ENCODE measurements at regions not wholly inside any gene's neighbourhood (a gene's known extent, or its start where the extent isn't known, plus 50 kb on each side); places are given as distances from the start of the nearest gene placed in this dataset.

- no peak for DNase-seq (ENCODE audit: unreplicated experiment)
- Mint-ChIP-seq H3K27ac (ENCODE audit: low read depth, unreplicated experiment) (no peak overlapping the region), H3K27me3 (ENCODE audit: insufficient read depth, unreplicated experiment) (no peaks in the 10 kb centered on the region), H3K4me3 (ENCODE audit: unreplicated experiment) (no peak overlapping the region), H3K36me3 (ENCODE audit: insufficient read depth, unreplicated experiment) (no peaks in the 10 kb centered on the region), H3K9me3 (ENCODE audit: unreplicated experiment) (no peaks in the 10 kb centered on the region), H3K4me1 (ENCODE audit: insufficient read depth, unreplicated experiment) (no peaks in the 10 kb centered on the region)
- BruUV-seq (replicated peaks) = no TSS peak
- ChIA-PET POLR2A (no interaction called here), CTCF (interaction anchor here (0.7 to 2.8 kb wide), 2 partner anchors 16 to 348 kb away, joined by 3 to 19 read pairs; no protein-coding TSS in a partner anchor)
- intact Hi-C loops (cut with micrococcal nuclease) = no loop called here
- TF ChIP-seq CTCF (IDR thresholded peaks at IDR 0.05; ENCODE audit: unreplicated experiment) = no peak
Observed at GRCh38 chr2:62441824-62442223, 64.2 kb downstream of the TMEM17 start.

DNA sequence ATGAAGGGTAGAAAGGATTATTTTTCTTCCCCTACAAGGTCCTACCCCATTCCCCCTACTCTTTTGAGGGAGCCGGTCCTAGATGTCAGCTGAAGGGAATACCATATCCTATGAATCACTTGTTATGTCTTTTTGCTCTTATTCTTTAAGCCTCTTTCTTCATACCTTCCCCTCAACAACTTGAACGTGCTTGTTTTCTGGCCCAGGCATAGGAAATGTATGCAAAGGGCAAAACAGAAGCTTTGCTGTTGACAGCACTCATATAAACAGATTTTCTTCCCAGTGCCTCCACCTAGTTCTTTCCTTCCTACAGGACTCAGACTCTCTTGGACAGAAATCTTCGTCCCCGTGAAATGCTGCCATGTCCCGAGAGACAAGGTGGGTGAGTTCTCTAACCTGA lies 64.6 kb downstream of the TMEM17 start:
- intact Hi-C loops (cut with micrococcal nuclease) = no loop called here
- H3K36me3 Mint-ChIP-seq (ENCODE audit: insufficient read depth, unreplicated experiment) = no peaks in the 10 kb centered on the region
- ChIA-PET POLR2A (no interaction called here), CTCF (interaction anchor here (0.7 kb wide), 1 partner anchor 348 kb away, joined by 3 read pairs; no protein-coding TSS in a partner anchor)
- TF ChIP-seq CTCF (IDR thresholded peaks at IDR 0.05; ENCODE audit: unreplicated experiment) = no peak
- H3K27me3 Mint-ChIP-seq (ENCODE audit: insufficient read depth, unreplicated experiment) = no peaks in the 10 kb centered on the region
- no peak for DNase-seq (ENCODE audit: unreplicated experiment)
- no peak overlapping the region for H3K27ac Mint-ChIP-seq (ENCODE audit: low read depth, unreplicated experiment)
- no peaks in the 10 kb centered on the region for H3K9me3 Mint-ChIP-seq (ENCODE audit: unreplicated experiment)
- no peaks in the 10 kb centered on the region for H3K4me1 Mint-ChIP-seq (ENCODE audit: insufficient read depth, unreplicated experiment)
- no TSS peak for BruUV-seq (replicated peaks)
- no peak overlapping the region for H3K4me3 Mint-ChIP-seq (ENCODE audit: unreplicated experiment)

- Mint-ChIP-seq H3K36me3 (ENCODE audit: insufficient read depth, unreplicated experiment) (no peaks in the 10 kb centered on the region), H3K27ac (ENCODE audit: low read depth, unreplicated experiment) (no peak overlapping the region), H3K9me3 (ENCODE audit: unreplicated experiment) (no peaks in the 10 kb centered on the region), H3K27me3 (ENCODE audit: insufficient read depth, unreplicated experiment) (no peaks in the 10 kb centered on the region), H3K4me3 (ENCODE audit: unreplicated experiment) (no peak overlapping the region), H3K4me1 (ENCODE audit: insufficient read depth, unreplicated experiment) (no peaks in the 10 kb centered on the region)
- ChIA-PET POLR2A (no interaction called here), CTCF (interaction anchor here (0.6 kb wide), 1 partner anchor 16 kb away, joined by 3 read pairs; no protein-coding TSS in a partner anchor)
- no peak for TF ChIP-seq CTCF (IDR thresholded peaks at IDR 0.05; ENCODE audit: unreplicated experiment)
- BruUV-seq (replicated peaks) = no TSS peak
- DNase-seq (ENCODE audit: unreplicated experiment) = no peak
- intact Hi-C loops (cut with micrococcal nuclease) = no loop called here
Observed at GRCh38 chr2:62440281-62440946, 65.6 kb downstream of the TMEM17 start.

DNA sequence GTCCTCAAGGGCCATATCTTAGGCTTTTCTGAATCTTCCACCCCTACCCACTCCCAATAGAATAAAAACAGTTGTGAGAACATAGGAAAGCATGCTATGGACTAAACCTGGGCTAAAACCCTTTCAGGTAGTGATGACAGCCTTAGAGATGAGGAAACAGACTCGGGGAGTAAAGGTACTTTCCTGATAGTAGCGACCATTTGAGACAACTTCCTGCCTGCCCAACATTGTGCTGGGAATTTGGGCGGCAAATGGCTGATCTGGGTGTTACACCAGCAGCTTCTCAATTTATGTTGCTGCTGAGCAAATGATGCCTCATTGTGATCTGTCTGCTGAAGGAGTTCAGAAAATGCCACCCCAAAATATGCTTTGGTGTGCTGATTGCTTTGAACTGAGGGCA lies 66.6 kb downstream of the TMEM17 start:
- POLR2A ChIA-PET = no interaction called here
- BruUV-seq (replicated peaks) = no TSS peak
- Mint-ChIP-seq H3K27ac (ENCODE audit: low read depth, unreplicated experiment) (no peak overlapping the region), H3K27me3 (ENCODE audit: insufficient read depth, unreplicated experiment) (no peaks in the 10 kb centered on the region), H3K9me3 (ENCODE audit: unreplicated experiment) (no peaks in the 10 kb centered on the region), H3K4me3 (ENCODE audit: unreplicated experiment) (no peak overlapping the region), H3K4me1 (ENCODE audit: insufficient read depth, unreplicated experiment) (no peaks in the 10 kb centered on the region), H3K36me3 (ENCODE audit: insufficient read depth, unreplicated experiment) (no peaks in the 10 kb centered on the region)
- intact Hi-C loops (cut with micrococcal nuclease) = no loop called here
- CTCF ChIA-PET = interaction anchor here (1.3 kb wide), 1 partner anchor 18 kb away, joined by 4 read pairs; no protein-coding TSS in a partner anchor
- no peak for DNase-seq (ENCODE audit: unreplicated experiment)
- no peak for TF ChIP-seq CTCF (IDR thresholded peaks at IDR 0.05; ENCODE audit: unreplicated experiment)

Data from MCF 10A (cell line).